Dermis blood vessel endothelial cell (primary cell): ENCODE measurements at regions not wholly inside any gene's neighbourhood (a gene's known extent, or its start where the extent isn't known, plus 50 kb on each side); places are given as distances from the start of the nearest gene placed in this dataset.

Source experiments
- DNase-seq: peaks from one replicate; pipeline ENCODE4 v3.0.0; 2010

- DNase-seq, result no peak
Observed at GRCh38 chr16:5393070-5393469, 295.5 kb upstream of the EEF2KMT start.

- no peak for DNase-seq
Observed at GRCh38 chr16:5386989-5387388, 289.4 kb upstream of the EEF2KMT start.

- no peak for DNase-seq
Observed at GRCh38 chr16:5385811-5386210, 288.2 kb upstream of the EEF2KMT start.

- no peak for DNase-seq
Observed at GRCh38 chr16:5385115-5385514, 287.5 kb upstream of the EEF2KMT start.

- DNase-seq, result no peak
Observed at GRCh38 chr16:5383737-5384136, 286.1 kb upstream of the EEF2KMT start.

DNA sequence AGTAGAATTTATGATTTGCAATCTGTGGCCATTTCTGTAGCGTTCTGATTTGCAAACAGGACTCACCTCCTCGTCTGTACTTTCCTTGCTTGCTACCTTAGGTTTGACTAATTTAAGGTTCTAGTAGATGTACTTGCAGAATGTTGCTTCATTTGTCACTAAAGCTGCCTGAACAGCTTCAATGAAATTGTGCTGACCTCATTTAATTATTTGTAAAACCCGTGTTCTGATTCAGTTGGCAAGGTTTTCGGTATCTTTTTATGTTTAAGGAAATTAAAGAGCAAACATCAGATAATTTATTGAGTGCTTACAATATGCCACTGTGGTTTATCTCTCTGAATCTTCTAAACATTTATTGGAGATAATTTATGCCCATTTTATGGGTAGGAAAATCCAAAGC, 284.9 kb upstream of the EEF2KMT start:
- no peak for DNase-seq

DNA sequence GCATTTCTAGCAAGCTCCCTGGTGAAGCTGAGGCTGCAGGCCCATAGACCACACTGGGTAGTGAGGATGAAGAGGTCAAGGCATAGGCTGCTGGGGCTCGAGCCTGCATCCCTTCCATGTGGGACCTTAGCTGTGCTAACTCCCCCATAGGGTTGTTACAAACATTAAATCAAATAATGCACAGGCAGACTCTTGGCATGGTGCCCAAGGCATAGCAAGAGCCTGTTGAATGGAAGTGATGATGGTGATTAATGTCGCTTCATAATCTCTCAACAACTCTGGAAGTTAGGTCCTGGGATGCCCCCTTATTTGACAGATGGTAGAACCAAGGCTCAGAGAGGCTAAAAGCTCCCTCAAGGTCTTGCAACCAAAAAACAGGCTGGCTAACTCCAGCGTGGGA, 283.9 kb upstream of the EEF2KMT start:
- no peak for DNase-seq

DNA sequence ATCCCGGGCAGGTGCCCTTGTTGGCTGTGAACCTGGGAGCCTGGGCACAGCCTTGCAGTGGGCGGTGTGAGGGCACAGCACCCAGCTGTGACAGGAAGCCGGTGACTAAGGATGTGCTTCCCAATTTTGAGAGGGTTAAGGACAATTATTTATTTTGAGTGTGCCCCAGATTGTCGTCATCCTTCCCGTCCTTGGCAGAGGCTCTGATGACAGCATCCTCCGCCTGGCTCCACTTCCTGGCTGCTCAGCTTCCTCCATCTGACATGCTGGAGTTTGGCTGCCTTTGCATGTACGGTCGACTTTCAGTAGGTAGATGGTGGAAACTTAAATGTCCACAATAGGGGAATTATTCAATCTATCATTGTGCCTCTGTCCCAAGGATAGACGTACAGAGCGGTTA, 282.4 kb upstream of the EEF2KMT start:
- DNase-seq, result no peak

DNA sequence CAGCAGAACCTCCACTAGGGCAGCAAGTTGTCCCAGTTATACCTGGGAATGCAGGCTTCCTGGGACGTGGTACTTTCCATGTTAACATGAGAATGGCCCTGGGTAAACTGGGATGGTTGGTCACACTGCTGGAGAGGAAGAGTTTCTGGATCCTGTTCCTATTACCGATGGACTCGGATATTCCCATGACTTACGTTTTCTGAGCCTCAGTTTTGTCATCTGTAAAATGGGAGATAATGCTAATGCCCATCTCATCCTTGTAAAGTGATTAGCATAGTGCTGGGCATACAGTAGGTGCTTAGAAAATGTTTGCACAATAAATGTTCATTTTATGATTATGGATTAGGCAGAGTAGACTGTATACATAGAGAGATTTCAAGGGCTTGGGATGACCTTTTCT, 280.9 kb upstream of the EEF2KMT start:
- no peak for DNase-seq

DNA sequence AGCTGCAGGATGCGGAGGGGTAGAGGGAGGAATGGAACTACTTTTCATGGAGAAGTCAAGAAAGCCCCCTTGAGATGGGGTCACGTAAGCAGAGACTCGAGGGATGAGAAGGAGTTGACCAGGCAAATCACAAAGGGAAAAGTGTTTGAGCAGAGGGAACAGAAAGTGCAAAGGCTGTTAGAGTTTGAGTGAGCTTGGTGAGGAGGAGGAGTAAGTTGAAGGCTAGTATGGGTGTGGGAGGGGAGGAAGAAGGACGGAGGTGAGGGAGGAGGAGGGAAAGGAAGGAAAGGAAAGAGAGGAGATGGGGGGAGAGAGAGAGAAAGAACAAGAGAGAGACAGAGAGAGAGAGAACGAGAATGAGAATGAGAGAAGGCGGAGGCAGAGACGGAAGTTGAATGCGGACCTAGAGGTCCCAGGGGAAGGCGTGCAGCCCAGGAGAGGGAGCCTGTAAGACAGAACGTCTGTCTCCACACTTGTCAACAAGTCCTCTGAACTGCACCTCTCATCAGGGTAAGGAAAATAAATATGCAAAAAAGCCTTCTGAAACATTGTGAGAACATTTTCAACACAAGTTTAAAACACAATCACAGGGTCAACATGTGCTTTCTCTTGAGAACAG, 279.8 kb upstream of the EEF2KMT start:
- no peak for DNase-seq

DNA sequence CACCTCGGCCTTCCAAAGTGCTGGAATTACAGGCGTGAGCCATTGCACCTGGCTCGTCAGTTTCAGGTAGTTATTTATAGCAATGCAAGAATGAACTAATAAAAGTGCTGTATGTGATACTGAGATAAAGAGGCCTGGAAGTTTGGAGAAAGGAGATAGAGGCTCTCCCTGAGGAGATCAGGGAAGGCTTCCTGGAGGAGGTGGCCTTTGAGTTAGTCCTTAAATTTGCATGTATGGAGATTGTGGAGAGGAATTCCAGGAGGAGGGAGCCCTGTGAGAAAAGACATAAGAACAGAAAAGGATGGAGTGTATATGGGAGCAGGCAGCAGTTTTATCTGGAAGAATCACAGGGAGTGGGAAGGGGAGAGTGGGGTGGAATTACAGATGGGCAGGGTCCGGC, 276.6 kb upstream of the EEF2KMT start:
- no peak for DNase-seq

DNA sequence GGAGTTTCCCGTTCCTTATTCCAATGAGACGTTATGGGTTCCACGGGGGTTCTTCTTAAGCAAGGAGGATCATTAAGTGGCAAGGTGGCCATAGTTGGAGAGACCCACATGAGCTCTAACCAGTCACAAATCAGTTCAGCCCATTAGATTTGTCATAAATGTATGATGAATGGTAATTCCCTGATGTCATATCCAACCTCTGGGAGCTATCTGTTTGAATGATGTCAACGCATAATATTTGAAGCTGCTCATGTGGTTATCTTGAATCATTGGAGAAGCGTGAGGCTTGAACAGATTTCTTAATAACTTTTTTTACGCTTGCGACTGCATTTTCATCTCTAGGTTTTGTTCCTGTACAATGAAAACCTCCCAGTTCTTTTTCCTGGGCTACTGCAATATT, 270.4 kb upstream of the EEF2KMT start:
- DNase-seq, result no peak

GRCh38 chr16:5366126-5366525, 268.5 kb upstream of the EEF2KMT start:
- no peak for DNase-seq

DNA sequence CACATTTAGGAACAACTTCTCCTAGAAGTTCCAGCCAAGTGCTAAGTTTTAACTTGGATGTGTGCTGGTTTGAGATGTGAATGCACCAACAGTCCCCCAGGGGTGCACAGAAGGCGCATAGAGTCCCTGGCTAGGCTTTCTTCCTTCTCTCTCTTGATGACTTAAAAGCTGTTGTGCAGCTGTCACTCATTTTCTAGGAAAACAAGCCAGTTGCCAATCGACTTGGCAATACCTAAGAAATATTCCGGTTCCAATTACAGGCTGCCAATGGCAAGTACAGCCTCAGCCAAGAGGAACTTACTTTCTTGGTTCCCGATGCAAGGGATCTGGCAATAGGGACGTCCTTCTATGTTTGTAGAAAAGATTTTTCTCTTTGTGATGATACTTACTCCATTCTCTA, 266.6 kb upstream of the EEF2KMT start:
- no peak for DNase-seq

- DNase-seq, result no peak
Observed at GRCh38 chr16:5361322-5361721, 263.7 kb upstream of the EEF2KMT start.

- DNase-seq, result no peak
Observed at GRCh38 chr16:5354645-5355044, 257.1 kb upstream of the EEF2KMT start.

DNA sequence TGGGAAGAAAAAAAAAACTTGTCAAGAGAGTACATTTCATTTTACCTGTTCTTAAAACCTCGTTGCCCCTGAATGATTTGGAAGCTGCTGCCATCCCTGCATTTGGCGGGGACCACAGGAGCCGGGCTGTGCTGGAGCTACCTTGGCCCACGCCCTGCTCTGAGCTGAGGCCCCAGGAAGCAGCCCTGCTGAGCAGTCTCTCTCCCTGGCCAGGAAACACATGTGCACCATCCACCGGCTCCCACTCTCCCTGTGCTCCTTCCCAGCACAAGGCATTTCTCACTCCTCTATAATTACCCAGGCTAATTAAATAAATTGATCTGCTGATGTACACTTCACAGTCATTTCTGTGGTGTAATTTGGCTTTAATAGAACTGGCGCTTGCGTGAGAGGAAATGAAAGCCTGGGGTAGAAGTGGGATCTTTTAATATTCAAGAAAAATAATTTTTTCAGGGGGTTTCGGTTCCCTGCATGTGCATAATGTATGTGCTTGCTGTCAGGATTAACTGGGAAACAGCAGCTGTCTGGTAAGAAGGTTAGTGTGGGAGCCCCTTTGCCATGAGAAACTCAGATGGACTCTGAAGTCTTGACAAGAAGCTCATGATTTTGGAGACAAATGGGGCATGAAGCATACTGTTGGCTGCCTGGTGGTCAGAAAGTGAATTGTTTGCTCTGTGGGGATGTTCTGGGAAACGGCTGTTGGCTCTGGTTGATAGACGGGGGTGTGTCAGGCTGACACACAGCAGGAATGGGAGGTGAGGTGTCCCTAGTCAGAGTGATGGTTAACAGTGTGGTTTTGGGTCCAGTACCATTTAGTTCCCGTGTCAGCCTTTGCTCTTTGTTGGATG, 252.3 kb upstream of the EEF2KMT start:
- no peak for DNase-seq

DNA sequence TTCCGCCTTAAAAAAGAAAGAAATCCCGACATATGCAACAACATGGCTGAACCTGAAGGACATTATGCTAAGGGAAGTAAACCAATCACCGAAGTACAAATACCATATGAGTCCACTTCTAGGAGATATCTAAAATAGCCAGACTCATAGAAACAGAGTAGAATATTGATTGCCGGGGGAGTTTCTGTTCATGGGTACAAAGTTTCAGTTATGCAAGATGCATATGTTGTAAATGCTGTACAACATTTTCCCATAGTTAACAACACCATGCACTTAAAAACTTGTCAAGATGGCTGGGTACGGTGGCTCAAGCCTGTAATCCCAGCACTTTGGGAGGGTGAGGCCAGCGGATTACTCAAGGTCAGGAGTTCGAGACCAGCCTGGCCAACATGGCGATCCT, 251.5 kb upstream of the EEF2KMT start:
- no peak for DNase-seq

DNA sequence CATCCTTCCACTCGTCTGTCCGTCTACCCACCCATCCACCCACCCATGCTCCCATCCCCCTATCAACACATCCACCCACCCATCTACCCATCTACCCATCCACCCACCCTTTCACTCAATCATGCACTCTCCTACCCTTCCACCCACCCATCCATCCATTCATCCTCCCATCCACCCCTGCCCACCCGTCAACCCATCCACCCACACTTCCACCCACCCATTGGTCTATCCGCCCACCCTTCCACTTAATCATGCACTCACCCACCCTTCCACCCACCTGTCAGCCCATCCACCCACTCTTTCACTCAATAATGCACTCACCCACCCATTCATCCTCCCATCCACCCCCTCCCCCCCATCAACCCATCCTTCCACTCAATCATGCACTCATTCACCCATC, 250.0 kb upstream of the EEF2KMT start:
- DNase-seq, result no peak

- DNase-seq, result no peak
Observed at GRCh38 chr16:5336941-5337340, 239.3 kb upstream of the EEF2KMT start.

- no peak for DNase-seq
Observed at GRCh38 chr16:5333991-5334390, 236.4 kb upstream of the EEF2KMT start.

DNA sequence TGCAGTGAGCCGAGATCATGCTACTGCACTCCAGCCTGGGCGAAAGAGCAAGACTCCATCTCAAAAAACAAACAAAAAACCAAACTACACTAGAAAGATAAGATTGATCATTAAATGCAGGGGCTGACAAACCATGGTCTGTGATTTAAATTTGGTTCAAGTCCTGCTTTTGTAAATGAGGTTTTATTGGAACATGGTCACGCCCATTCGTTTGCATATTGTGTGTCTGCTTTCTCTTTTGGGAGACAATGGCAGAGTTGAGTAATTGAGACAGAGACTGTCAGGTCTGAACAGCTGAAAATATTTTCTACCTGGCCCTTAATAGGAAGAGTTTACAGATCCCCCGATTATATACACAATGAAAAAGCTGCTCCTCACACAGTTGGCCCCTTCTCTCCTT, 235.5 kb upstream of the EEF2KMT start:
- DNase-seq, result no peak

DNA sequence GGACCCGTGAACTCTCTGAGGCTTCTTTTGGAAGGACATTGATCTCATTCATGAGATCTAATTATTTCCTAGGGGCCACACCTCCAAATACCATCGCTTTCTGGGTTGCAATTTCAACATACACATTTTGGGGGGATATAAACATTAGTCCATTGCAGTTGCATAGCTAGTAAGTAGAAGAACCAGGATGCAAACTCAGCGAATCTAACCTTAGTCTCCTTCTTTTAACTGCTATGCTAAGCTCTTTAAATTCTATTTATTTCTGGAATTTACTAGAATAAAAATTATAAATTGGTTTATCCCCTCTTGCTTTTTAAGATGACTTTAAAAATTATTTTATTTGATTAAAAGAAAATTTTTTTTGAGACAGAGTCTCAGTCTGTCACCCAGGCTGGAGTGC, 232.5 kb upstream of the EEF2KMT start:
- DNase-seq, result no peak

DNA sequence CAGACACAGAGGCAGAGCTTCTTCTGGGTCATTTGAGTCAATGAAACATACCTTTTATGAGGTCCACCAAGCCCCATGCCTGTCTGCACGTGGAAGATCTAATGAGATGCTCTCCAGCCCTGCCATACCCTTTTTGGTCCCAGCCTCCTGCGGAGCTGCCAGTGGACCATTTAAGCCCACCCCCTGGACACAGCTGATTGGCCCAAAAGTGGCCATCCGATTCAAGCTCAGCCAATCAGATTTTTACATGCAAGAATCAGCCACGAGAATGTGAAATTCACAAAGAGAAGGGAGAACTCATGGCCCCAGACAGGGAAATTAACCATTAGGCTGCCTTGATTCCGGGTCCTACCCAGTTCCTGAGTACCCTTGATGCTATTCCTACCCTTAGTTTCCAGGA, 231.0 kb upstream of the EEF2KMT start:
- no peak for DNase-seq

DNA sequence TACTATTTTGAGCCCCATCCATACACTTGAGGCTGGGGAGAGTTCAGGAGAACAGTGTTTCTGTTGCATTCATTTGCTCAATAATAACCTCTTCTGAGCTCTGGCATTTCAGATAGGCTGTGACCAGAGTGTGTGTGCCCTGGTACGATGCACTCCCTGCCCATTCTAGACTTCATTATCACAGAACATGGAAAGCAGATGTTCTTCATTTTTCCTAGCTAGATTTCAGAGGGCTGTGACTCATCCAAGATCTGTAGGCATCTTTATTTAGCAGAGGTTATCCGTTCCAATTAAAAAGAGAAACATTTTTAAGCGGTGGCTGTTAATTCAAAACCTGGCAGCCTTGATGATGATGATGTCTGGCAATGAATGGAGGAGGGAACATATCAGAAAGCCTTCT, 228.8 kb upstream of the EEF2KMT start:
- DNase-seq, result no peak
